IMR-90 (cell line): ENCODE measurements at regions not wholly inside any gene's neighbourhood (a gene's known extent, or its start where the extent isn't known, plus 50 kb on each side); places are given as distances from the start of the nearest gene placed in this dataset.

Experiments
- ATAC-seq: fragments of 200-7000 bp; cut with Tn5 transposase; 2 replicates; pipeline ENCODE4 v1.9.1; 2020; ENCODE audit warnings: low read depth, mild to moderate bottlenecking, moderate library complexity
- BruUV-seq: library from RNA; stranded (reverse); fragments of 400-500 nt; replicated peaks from 2 replicates; lab custom pipeline; 2021; lab: Mats Ljungman, UMichigan
- CTCF ChIA-PET: fragments of 300-600 bp; formaldehyde crosslinking; extraction: SDS; loops from one replicate; lab custom pipeline; 2021; ENCODE audit warnings: antibody characterized with exemption; lab: Yijun Ruan, JAX
- POLR2A ChIA-PET: fragments of 300-600 bp; sonication (Branson Sonifier 250); formaldehyde crosslinking; loops from one replicate; lab custom pipeline; 2022; ENCODE audit warnings: antibody characterized with exemption; ENCODE audit not compliant: unreplicated experiment; lab: Charles Lee
- DNase-seq: peaks from one replicate; pipeline ENCODE4 v3.0.0; 2013
- H2AFZ ChIP-seq: replicated peaks from 2 replicates; pipeline ENCODE3; 2013; ENCODE audit warnings: low read length, mild to moderate bottlenecking; ENCODE audit not compliant: poor library complexity
- H2AK5ac ChIP-seq: 2 replicates; pipeline ENCODE4 v1.6.1; 2013; ENCODE audit warnings: low read depth, low read length, inconsistent platforms
- H2AK9ac ChIP-seq: replicated peaks from 2 replicates; pipeline ENCODE3; 2013; ENCODE audit warnings: mild to moderate bottlenecking, low read depth, low read length, moderate library complexity; ENCODE audit not compliant: poor library complexity
- H2BK120ac ChIP-seq: 2 replicates; pipeline ENCODE4 v1.6.1; 2013; ENCODE audit warnings: low read depth, low read length, inconsistent platforms
- H2BK15ac ChIP-seq: 3 replicates; pipeline ENCODE4 v1.6.1; 2013; ENCODE audit warnings: low read depth, low read length, inconsistent platforms
- H2BK20ac ChIP-seq: 2 replicates; pipeline ENCODE4 v1.6.1; 2013; ENCODE audit warnings: low read depth, mild to moderate bottlenecking, inconsistent platforms, low read length, moderate library complexity
- H2BK5ac ChIP-seq: 2 replicates; pipeline ENCODE4 v1.6.1; 2013; ENCODE audit warnings: mild to moderate bottlenecking, low read depth, low read length, inconsistent platforms; ENCODE audit not compliant: poor library complexity, severe bottlenecking
- H3K14ac ChIP-seq: replicated peaks from 2 replicates; pipeline ENCODE4 v1.6.1; 2013; ENCODE audit warnings: low read depth, low read length, inconsistent platforms
- H3K18ac ChIP-seq: 2 replicates; pipeline ENCODE4 v1.6.1; 2013; ENCODE audit warnings: low read depth, low read length, control low read depth
- H3K23ac ChIP-seq: 2 replicates; pipeline ENCODE4 v1.6.1; 2013; ENCODE audit warnings: low read depth, low read length, inconsistent platforms
- H3K27ac ChIP-seq: 2 replicates; pipeline ENCODE4 v1.5.1; 2013; ENCODE audit warnings: mild to moderate bottlenecking, control low read depth, low read length; ENCODE audit not compliant: insufficient read depth
- H3K27me3 ChIP-seq: 2 replicates; pipeline ENCODE4 v1.6.1; 2013; ENCODE audit warnings: low read length; ENCODE audit not compliant: control insufficient read depth, insufficient read depth
- H3K36me3 ChIP-seq: 2 replicates; pipeline ENCODE4 v1.6.1; 2013; ENCODE audit warnings: low read length, mixed read lengths; ENCODE audit not compliant: control insufficient read depth, insufficient read depth
- H3K4ac ChIP-seq: 2 replicates; pipeline ENCODE4 v1.6.1; 2013; ENCODE audit warnings: low read depth, low read length, inconsistent platforms
- H3K4me1 ChIP-seq: 2 replicates; pipeline ENCODE4 v1.6.1; 2013; ENCODE audit warnings: low read length, mixed read lengths; ENCODE audit not compliant: control insufficient read depth, insufficient read depth
- H3K4me2 ChIP-seq: 2 replicates; pipeline ENCODE4 v1.6.1; 2013; ENCODE audit warnings: low read depth, mild to moderate bottlenecking, control low read depth, low read length, moderate library complexity
- H3K4me3 ChIP-seq: 2 replicates; pipeline ENCODE4 v1.5.1; 2013; ENCODE audit warnings: low read depth, mild to moderate bottlenecking, control low read depth, low read length, moderate library complexity; ENCODE audit not compliant: insufficient read depth
- H3K56ac ChIP-seq: 2 replicates; pipeline ENCODE4 v1.6.1; 2013; ENCODE audit warnings: low read length, inconsistent platforms; ENCODE audit not compliant: insufficient read depth; ENCODE audit errors: extremely low read depth
- H3K79me1 ChIP-seq, 2 experiments: 2 replicates each; pipeline ENCODE4 v1.6.1; 2013; ENCODE audit warnings: low read length in 2 of 2, inconsistent platforms in 1 of 2, low read depth in 1 of 2
- H3K9ac ChIP-seq: 2 replicates; pipeline ENCODE4 v1.6.1; 2013; ENCODE audit warnings: low read depth, low read length, control low read depth
- H3K9me1 ChIP-seq: 2 replicates; pipeline ENCODE4 v1.6.1; 2013; ENCODE audit warnings: low read length, inconsistent platforms; ENCODE audit not compliant: insufficient read depth
- H3K9me3 ChIP-seq: 2 replicates; pipeline ENCODE4 v1.6.1; 2013; ENCODE audit warnings: low read length; ENCODE audit not compliant: control insufficient read depth, insufficient read depth
- H4K20me1 ChIP-seq: 2 replicates; pipeline ENCODE4 v1.6.1; 2013; ENCODE audit warnings: low read length, inconsistent platforms; ENCODE audit not compliant: insufficient read depth
- H4K5ac ChIP-seq: 2 replicates; pipeline ENCODE4 v1.6.1; 2013; ENCODE audit warnings: mild to moderate bottlenecking, low read depth, low read length, control low read depth
- H4K8ac ChIP-seq, 2 experiments: 2 replicates each; pipeline ENCODE4 v1.6.1; 2013; ENCODE audit warnings: low read depth in 2 of 2, low read length in 2 of 2, control low read depth in 1 of 2, inconsistent platforms in 1 of 2
- H4K91ac ChIP-seq: 2 replicates; pipeline ENCODE4 v1.6.1; 2013; ENCODE audit warnings: low read depth, low read length, inconsistent platforms; ENCODE audit not compliant: insufficient read depth
- BHLHE40 ChIP-seq: fragments of 150-350 bp; IDR thresholded peaks from 2 replicates; pipeline ENCODE4 v1.6.1; 2016; ENCODE audit warnings: mild to moderate bottlenecking, low read depth, low read length
- CEBPB ChIP-seq: IDR thresholded peaks from 2 replicates; pipeline ENCODE4 v1.6.1; 2012; ENCODE audit warnings: low read depth, low read length, improper control_type of control experiment
- CHD1 ChIP-seq: IDR thresholded peaks from 2 replicates; pipeline ENCODE4 v1.6.1; 2012; ENCODE audit warnings: low read depth, low read length, improper control_type of control experiment
- CTCF ChIP-seq: conservative IDR thresholded peaks from 2 replicates; pipeline ENCODE4 v1.5.1; 2012; ENCODE audit warnings: mild to moderate bottlenecking, low read depth, low read length, improper control_type of control experiment
- ELK1 ChIP-seq: fragments of 150-350 bp; IDR thresholded peaks from 2 replicates; pipeline ENCODE4 v1.6.1; 2016; ENCODE audit warnings: low read depth, mild to moderate bottlenecking, low read length, moderate library complexity, borderline replicate concordance
- FOS ChIP-seq: fragments of 150-350 bp; IDR thresholded peaks from 2 replicates; pipeline ENCODE4 v1.6.1; 2016; ENCODE audit warnings: low read depth, low read length
- MAFK ChIP-seq: IDR thresholded peaks from 2 replicates; pipeline ENCODE4 v1.6.1; 2012; ENCODE audit warnings: low read depth, low read length, improper control_type of control experiment
- MAZ ChIP-seq: IDR thresholded peaks from 2 replicates; pipeline ENCODE4 v1.6.1; 2012; ENCODE audit warnings: low read depth, mild to moderate bottlenecking, low read length, improper control_type of control experiment, moderate library complexity, borderline replicate concordance
- RAD21 ChIP-seq: IDR thresholded peaks from 2 replicates; pipeline ENCODE4 v1.6.1; 2012; ENCODE audit warnings: low read length, improper control_type of control experiment
- RFX5 ChIP-seq: IDR thresholded peaks from 2 replicates; pipeline ENCODE4 v1.8.0; 2012; ENCODE audit warnings: low read depth, mild to moderate bottlenecking, low read length, moderate library complexity
- USF2 ChIP-seq: fragments of 150-350 bp; IDR thresholded peaks from 2 replicates; pipeline ENCODE4 v1.6.1; 2017; ENCODE audit warnings: mild to moderate bottlenecking, antibody characterized with exemption, low read length, low read depth
- WGBS, 2 experiments: methylation state at CpG; one replicate each; pipeline versions ENCODE4 v1.1.5 to v1.1.7; 2013; ENCODE audit warnings: missing lambda C conversion rate in 2 of 2; ENCODE audit not compliant: insufficient read length in 1 of 2; ENCODE audit errors: extremely low coverage in 2 of 2; 5-methylcytosine and 5-hydroxymethylcytosine counted together
- dilution Hi-C: fragments of 300-500 bp; cut with HindIII; formaldehyde crosslinking; loops from one replicate; pipeline ENCODE4 v1.14.3; 2018; ENCODE audit warnings: low sequenced_read_pairs; ENCODE audit not compliant: unreplicated experiment
- in situ Hi-C: fragments of 300-500 bp; cut with MboI; formaldehyde crosslinking; loops from 3 replicates; pipeline ENCODE4 v1.14.3; 2019; ENCODE audit warnings: low sequenced_read_pairs, inconsistent platforms, mixed read lengths
- intact Hi-C: fragments of 100-400 bp; cut with micrococcal nuclease; formaldehyde crosslinking; loops from 2 replicates; pipeline ENCODE4 v1.10.0; 2022

GRCh38 chr3:41053220-41053619 is 146.1 kb upstream of the CTNNB1 start:
- Histone ChIP-seq H3K27ac (no peak overlapping the region), H4K20me1 (no peaks in the 10 kb centered on the region), H2AFZ (no peak overlapping the region), H3K4me3 (no peak overlapping the region), H4K5ac (no peak overlapping the region), H3K9me3 (no peaks in the 10 kb centered on the region), H3K79me1 (no peaks in the 10 kb centered on the region), H3K4me1 (no peaks in the 10 kb centered on the region), H2AK9ac (no peak overlapping the region), H2BK5ac (no peak overlapping the region), H3K9me1 (no peaks in the 10 kb centered on the region), H3K56ac (no peak overlapping the region), H3K23ac (no peak overlapping the region), H3K36me3 (no peaks in the 10 kb centered on the region), H3K9ac (no peak overlapping the region), H3K14ac (no peak overlapping the region), H2BK20ac (no peak overlapping the region), H3K18ac (no peak overlapping the region), H3K27me3 (no peaks in the 10 kb centered on the region), H2BK15ac (no peak overlapping the region), H4K91ac (no peak overlapping the region), H2BK120ac (no peak overlapping the region), H3K4ac (no peak overlapping the region), H4K8ac (no peak overlapping the region), H3K4me2 (no peak overlapping the region), H2AK5ac (no peak overlapping the region)
- TF ChIP-seq CEBPB: no peak
- TF ChIP-seq MAZ: no peak
- no peak for TF ChIP-seq FOS
- TF ChIP-seq MAFK: no peak
- no peak for TF ChIP-seq RFX5
- TF ChIP-seq BHLHE40: no peak
- TF ChIP-seq RAD21: no peak
- TF ChIP-seq CTCF: no peak
- TF ChIP-seq CHD1: no peak
- TF ChIP-seq USF2: no peak
- no peak for TF ChIP-seq ELK1
- intact Hi-C loops (no loop called here), dilution Hi-C loops (no loop called here), in situ Hi-C loops (no loop called here)
- BruUV-seq: no TSS peak
- DNase-seq (no peak), ATAC-seq (no peak)
- WGBS, 2 experiments: no CpG with 5 or more reads among the region's 2 CpGs
- POLR2A ChIA-PET: no interaction called here
- CTCF ChIA-PET: no interaction called here
